Ishikawa (cell line): ENCODE measurements at regions not wholly inside any gene's neighbourhood (a gene's known extent, or its start where the extent isn't known, plus 50 kb on each side); places are given as distances from the start of the nearest gene placed in this dataset.

Source experiments
- CREB1 ChIP-seq: IDR thresholded peaks from 2 replicates; pipeline ENCODE4 v1.6.1; 2012; ENCODE audit warnings: low read depth
- TEAD4 ChIP-seq: IDR thresholded peaks from 2 replicates; pipeline ENCODE4 v1.6.1; 2012
- USF1 ChIP-seq: IDR thresholded peaks from 2 replicates; pipeline ENCODE4 v1.6.1; 2012
- YY1 ChIP-seq: IDR thresholded peaks from 2 replicates; pipeline ENCODE4 v1.6.1; 2012; ENCODE audit warnings: low read depth
- ZBTB7A ChIP-seq: IDR thresholded peaks from 2 replicates; pipeline ENCODE4 v1.6.1; 2012; ENCODE audit warnings: low read depth

DNA sequence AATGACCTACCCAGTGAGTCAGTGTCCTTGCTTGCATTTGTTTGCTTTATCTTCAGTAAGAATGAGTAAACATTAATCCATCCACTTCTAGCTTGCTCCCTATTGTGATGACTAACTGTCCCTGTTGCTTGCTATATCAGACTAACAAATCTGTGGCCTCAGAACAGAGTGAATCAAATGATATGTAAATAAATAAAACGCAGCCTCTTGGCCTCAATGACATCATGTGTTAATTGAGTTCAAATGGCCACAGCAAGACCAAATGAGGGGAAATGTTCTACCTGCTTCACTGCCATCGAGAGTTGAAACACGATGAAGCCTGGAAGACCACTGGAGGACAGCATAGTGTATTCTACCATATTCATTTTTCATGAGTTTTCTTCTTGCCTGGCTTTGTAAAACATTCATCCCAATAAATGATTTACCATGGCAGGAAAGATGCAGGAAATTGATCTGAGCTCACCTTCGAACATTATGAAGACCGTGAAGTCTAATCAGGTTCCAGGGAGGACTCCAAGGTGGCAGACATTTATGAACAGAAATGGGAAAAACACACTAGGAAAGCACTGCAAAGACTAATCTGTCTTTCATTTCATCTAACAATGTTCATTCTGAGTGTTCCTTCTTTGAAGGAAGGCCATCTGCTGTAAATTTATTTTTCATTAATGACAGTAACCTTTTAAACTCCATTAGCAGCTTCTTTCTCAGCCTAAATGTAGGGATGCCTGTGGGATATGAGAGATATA, 1144.5 kb downstream of the TUSC7 start:
- TF ChIP-seq CREB1 (no peak), YY1 (no peak), TEAD4 (no peak), ZBTB7A (no peak), USF1 (no peak)
